Vagina (tissue), 2 donors: ENCODE measurements at regions not wholly inside any gene's neighbourhood (a gene's known extent, or its start where the extent isn't known, plus 50 kb on each side); places are given as distances from the start of the nearest gene placed in this dataset.

Experiments used
- DNase-seq, 2 donors: peaks; one replicate each; pipeline ENCODE4 v3.0.0-alpha.2; 2017; ENCODE audit errors: extremely low spot score in 2 of 2
- H3K27ac ChIP-seq: fragments of 200-600 bp; sonication (generic); one replicate; pipeline ENCODE4 v1.5.1; 2019
- H3K27me3 ChIP-seq: fragments of 200-600 bp; sonication (generic); one replicate; pipeline ENCODE4 v1.5.1; 2019
- H3K36me3 ChIP-seq, 2 donors: fragments of 200-600 bp; sonication (generic); one replicate each; pipeline ENCODE4 v1.5.1; 2017 to 2019
- H3K4me1 ChIP-seq: fragments of 200-600 bp; sonication (generic); one replicate; pipeline ENCODE4 v1.5.1; 2019
- H3K4me3 ChIP-seq, 2 donors: fragments of 200-600 bp; sonication (generic); 1 replicate in 1 of 2; 2 replicates in 1 of 2; pipeline ENCODE4 v1.5.1; 2016 to 2019
- H3K9me3 ChIP-seq: fragments of 200-600 bp; sonication (generic); one replicate; pipeline ENCODE4 v1.5.1; 2019
- CTCF ChIP-seq, 3 experiments: fragments of 450-650 bp in 2 of 3; fragments of 200-600 bp in 1 of 3; sonication (generic) in 1 of 3; IDR thresholded peaks; one replicate each; pipeline ENCODE4 v1.5.1; 2017 to 2019; ENCODE audit warnings: antibody characterized with exemption in 3 of 3, mild to moderate bottlenecking in 2 of 3, moderate library complexity in 2 of 3
- POLR2A ChIP-seq, 2 donors: fragments of 450-650 bp; IDR thresholded peaks; one replicate each; pipeline ENCODE4 v1.6.1; 2017; ENCODE audit warnings: antibody characterized with exemption in 2 of 2, mild to moderate bottlenecking in 2 of 2, moderate library complexity in 2 of 2
- POLR2AphosphoS5 ChIP-seq, 2 donors: sonication (generic); formaldehyde crosslinking; IDR thresholded peaks; one replicate each; pipeline ENCODE4 v1.9.0; 2017; ENCODE audit warnings: antibody characterized with exemption in 2 of 2, mild to moderate bottlenecking in 2 of 2, low read depth in 1 of 2; ENCODE audit not compliant: insufficient read depth in 1 of 2
- intact Hi-C: fragments of 100-400 bp; cut with DNase I; formaldehyde crosslinking; loops from one replicate; pipeline ENCODE4 v1.15.1; 2023

- Histone ChIP-seq H3K4me3 (no peak overlapping the region), H3K27me3 (no peaks in the 10 kb centered on the region), H3K36me3 (no peaks in the 10 kb centered on the region), H3K9me3 (no peaks in the 10 kb centered on the region), H3K27ac (no peak overlapping the region), H3K4me1 (no peaks in the 10 kb centered on the region)
- intact Hi-C loops = no loop called here
- TF ChIP-seq POLR2A (IDR thresholded peaks at IDR 0.05) = no peak
- TF ChIP-seq POLR2AphosphoS5 (IDR thresholded peaks at IDR 0.05; ENCODE audit: insufficient read depth in 1 of 2, low read depth in 1 of 2) = no peak
- TF ChIP-seq CTCF (IDR thresholded peaks at IDR 0.05) = no peak
- no peak for DNase-seq
Measured at GRCh38 chr14:96681829-96682228, 115.4 kb upstream of the VRK1 start.

- DNase-seq = no peak
- no peaks in the 10 kb centered on the region for H3K27me3 ChIP-seq
- no peaks in the 10 kb centered on the region for H3K4me1 ChIP-seq
- no peak overlapping the region for H3K27ac ChIP-seq
- H3K9me3 ChIP-seq = no peaks in the 10 kb centered on the region
- intact Hi-C loops = no loop called here
- no peak overlapping the region for H3K4me3 ChIP-seq
- H3K36me3 ChIP-seq = no peaks in the 10 kb centered on the region
- TF ChIP-seq CTCF (IDR thresholded peaks at IDR 0.05) = no peak
- TF ChIP-seq POLR2AphosphoS5 (IDR thresholded peaks at IDR 0.05; ENCODE audit: insufficient read depth in 1 of 2, low read depth in 1 of 2) = no peak
- TF ChIP-seq POLR2A (IDR thresholded peaks at IDR 0.05) = no peak
Measured at GRCh38 chr14:96682401-96682800, 114.8 kb upstream of the VRK1 start.

GRCh38 chr14:96683562-96684289, 113.5 kb upstream of the VRK1 start:
- no peaks in the 10 kb centered on the region for H3K36me3 ChIP-seq
- intact Hi-C loops = no loop called here
- H3K4me1 ChIP-seq = no peaks in the 10 kb centered on the region
- TF ChIP-seq POLR2AphosphoS5 (IDR thresholded peaks at IDR 0.05; ENCODE audit: insufficient read depth in 1 of 2, low read depth in 1 of 2) = no peak
- TF ChIP-seq POLR2A (IDR thresholded peaks at IDR 0.05) = no peak
- TF ChIP-seq CTCF (IDR thresholded peaks at IDR 0.05) = no peak
- no peaks in the 10 kb centered on the region for H3K27me3 ChIP-seq
- H3K4me3 ChIP-seq = no peak overlapping the region
- H3K9me3 ChIP-seq = no peaks in the 10 kb centered on the region
- DNase-seq = no peak
- no peak overlapping the region for H3K27ac ChIP-seq

- no peak for DNase-seq
- Histone ChIP-seq H3K9me3 (no peaks in the 10 kb centered on the region), H3K4me1 (no peaks in the 10 kb centered on the region), H3K27me3 (no peaks in the 10 kb centered on the region), H3K27ac (no peak overlapping the region), H3K4me3 (no peak overlapping the region), H3K36me3 (no peaks in the 10 kb centered on the region)
- TF ChIP-seq CTCF (IDR thresholded peaks at IDR 0.05) (no peak), POLR2A (IDR thresholded peaks at IDR 0.05) (no peak), POLR2AphosphoS5 (IDR thresholded peaks at IDR 0.05; ENCODE audit: insufficient read depth in 1 of 2, low read depth in 1 of 2) (no peak)
- intact Hi-C loops = loop anchor here (2.0 kb wide), 1 partner anchor 45 kb away; no protein-coding TSS in a partner anchor
Measured at GRCh38 chr14:96686126-96686525, 111.1 kb upstream of the VRK1 start.

GRCh38 chr14:96688629-96689028, 108.6 kb upstream of the VRK1 start:
- Histone ChIP-seq H3K27me3 (no peaks in the 10 kb centered on the region), H3K9me3 (no peaks in the 10 kb centered on the region), H3K36me3 (no peaks in the 10 kb centered on the region), H3K27ac (no peak overlapping the region), H3K4me3 (no peak overlapping the region), H3K4me1 (no peaks in the 10 kb centered on the region)
- DNase-seq = no peak
- TF ChIP-seq POLR2AphosphoS5 (IDR thresholded peaks at IDR 0.05; ENCODE audit: insufficient read depth in 1 of 2, low read depth in 1 of 2) (no peak), CTCF (IDR thresholded peaks at IDR 0.05) (no peak), POLR2A (IDR thresholded peaks at IDR 0.05) (no peak)
- intact Hi-C loops = no loop called here
